ENCODE measurements at regions not wholly inside any gene's neighbourhood (a gene's known extent, or its start where the extent isn't known, plus 50 kb on each side); places are given as distances from the start of the nearest gene placed in this dataset.

DNA sequence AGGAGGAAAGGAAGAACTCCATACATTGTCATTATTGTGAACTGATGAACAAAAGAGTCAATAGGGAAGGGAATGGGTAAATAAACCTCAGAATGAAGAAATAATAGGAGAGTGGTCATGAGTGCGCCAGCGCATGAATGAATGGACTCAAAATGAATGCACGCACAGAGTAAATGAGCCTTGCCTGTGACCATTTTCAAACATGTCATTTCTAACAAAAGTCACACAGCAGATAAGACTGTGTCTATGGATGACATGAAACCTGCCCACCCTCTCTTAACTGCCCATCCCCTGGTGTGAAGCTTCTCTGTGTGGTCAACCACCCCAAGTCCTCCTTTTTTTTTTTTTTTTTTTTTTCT is 121.1 kb upstream of the TEX51 start:
- TF ChIP-seq, protein P1, sequence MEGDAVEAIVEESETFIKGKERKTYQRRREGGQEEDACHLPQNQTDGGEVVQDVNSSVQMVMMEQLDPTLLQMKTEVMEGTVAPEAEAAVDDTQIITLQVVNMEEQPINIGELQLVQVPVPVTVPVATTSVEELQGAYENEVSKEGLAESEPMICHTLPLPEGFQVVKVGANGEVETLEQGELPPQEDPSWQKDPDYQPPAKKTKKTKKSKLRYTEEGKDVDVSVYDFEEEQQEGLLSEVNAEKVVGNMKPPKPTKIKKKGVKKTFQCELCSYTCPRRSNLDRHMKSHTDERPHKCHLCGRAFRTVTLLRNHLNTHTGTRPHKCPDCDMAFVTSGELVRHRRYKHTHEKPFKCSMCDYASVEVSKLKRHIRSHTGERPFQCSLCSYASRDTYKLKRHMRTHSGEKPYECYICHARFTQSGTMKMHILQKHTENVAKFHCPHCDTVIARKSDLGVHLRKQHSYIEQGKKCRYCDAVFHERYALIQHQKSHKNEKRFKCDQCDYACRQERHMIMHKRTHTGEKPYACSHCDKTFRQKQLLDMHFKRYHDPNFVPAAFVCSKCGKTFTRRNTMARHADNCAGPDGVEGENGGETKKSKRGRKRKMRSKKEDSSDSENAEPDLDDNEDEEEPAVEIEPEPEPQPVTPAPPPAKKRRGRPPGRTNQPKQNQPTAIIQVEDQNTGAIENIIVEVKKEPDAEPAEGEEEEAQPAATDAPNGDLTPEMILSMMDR (IDR thresholded peaks at IDR 0.05; ENCODE audit: low read depth, low read length, poor library complexity, severe bottlenecking) = no peak
- TF ChIP-seq EZH2phosphoT487 (IDR thresholded peaks at IDR 0.05; ENCODE audit: borderline replicate concordance, low read length) = no peak
- Histone ChIP-seq H4K20me1 (ENCODE audit: control insufficient read depth, insufficient read depth, low read depth, low read length) (no peaks in the 10 kb centered on the region), H3K27me3 (ENCODE audit: control insufficient read depth, low read length) (peaks cover 11% of the 10 kb centered on the region), H3K36me3 (ENCODE audit: control insufficient read depth, low read length) (no peaks in the 10 kb centered on the region), H3K4me2 (ENCODE audit: low read length) (peak overlapping the region; percentile 72), H3F3A (ENCODE audit: control insufficient read depth, insufficient read depth) (no peaks in the 10 kb centered on the region), H3K9me2 (replicated peaks; ENCODE audit: control insufficient read depth, low read length) (no peaks in the 10 kb centered on the region), H3K79me2 (ENCODE audit: control insufficient read depth, low read length) (no peaks in the 10 kb centered on the region), H3K27ac (ENCODE audit: low read depth, low read length) (no peak overlapping the region), H3K4me3 (ENCODE audit: low read length) (peak overlapping the region; percentile 59; the same call in 1 of the 2 replicates), H3K9me3 (ENCODE audit: control insufficient read depth, insufficient read depth, low read length) (no peaks in the 10 kb centered on the region), H3K4me1 (ENCODE audit: control insufficient read depth, low read length) (peaks cover 7% of the 10 kb centered on the region)

DNA sequence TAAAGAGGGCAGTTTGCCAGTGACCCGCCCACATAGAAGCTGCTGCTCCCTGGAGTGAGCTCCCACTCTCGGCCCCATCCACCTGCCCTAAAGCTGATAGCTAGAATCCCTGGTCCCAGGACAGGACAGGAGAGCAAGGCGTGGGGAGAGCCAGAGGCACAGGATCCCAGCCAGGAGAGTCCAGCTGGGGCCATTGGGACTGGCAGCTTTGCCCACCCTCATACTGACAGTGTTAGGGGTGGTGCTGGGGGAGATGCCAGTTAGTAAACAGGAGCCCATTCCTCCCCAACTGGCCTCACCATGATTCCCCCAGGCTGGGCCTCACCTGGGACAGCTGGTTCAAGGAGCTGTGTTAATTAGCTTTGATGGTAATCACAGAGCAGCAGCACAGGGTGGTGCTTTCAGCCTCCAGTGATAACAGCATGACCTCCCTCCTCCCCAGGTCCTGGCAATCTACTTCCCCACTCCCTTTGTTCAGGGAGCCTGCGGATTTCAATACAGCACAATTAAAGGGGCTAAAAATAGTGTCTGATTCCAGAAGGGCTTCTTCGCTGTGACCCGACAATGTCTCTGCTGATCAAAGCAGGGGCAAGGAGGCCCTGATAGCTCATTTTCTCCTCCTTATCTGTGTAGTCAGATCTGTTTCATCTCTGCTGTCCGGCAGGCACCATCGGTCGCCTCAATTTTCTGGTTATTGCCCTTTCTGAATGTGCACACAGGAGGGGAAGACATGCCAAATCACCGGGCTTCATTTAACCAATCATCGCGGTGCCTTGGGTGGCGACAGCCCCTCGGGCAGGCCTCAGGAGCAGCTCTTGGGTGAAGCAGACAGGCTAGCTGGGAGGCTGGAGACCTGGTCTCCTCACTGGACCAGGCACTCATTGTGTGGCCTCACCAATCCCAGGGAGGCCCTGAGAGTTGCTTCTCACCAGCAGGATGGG is 119.9 kb upstream of the TEX51 start:
- Histone ChIP-seq H4K20me1 (ENCODE audit: control insufficient read depth, insufficient read depth, low read depth, low read length) (no peaks in the 10 kb centered on the region), H3F3A (ENCODE audit: control insufficient read depth, insufficient read depth) (no peaks in the 10 kb centered on the region), H3K4me1 (ENCODE audit: control insufficient read depth, low read length) (peaks cover 7% of the 10 kb centered on the region), H3K27me3 (ENCODE audit: control insufficient read depth, low read length) (peaks cover 11% of the 10 kb centered on the region), H3K79me2 (ENCODE audit: control insufficient read depth, low read length) (no peaks in the 10 kb centered on the region), H3K27ac (ENCODE audit: low read depth, low read length) (no peak overlapping the region), H3K4me2 (ENCODE audit: low read length) (no peak overlapping the region), H3K9me3 (ENCODE audit: control insufficient read depth, insufficient read depth, low read length) (no peaks in the 10 kb centered on the region), H3K4me3 (ENCODE audit: low read length) (no peak overlapping the region), H3K9me2 (replicated peaks; ENCODE audit: control insufficient read depth, low read length) (no peaks in the 10 kb centered on the region), H3K36me3 (ENCODE audit: control insufficient read depth, low read length) (no peaks in the 10 kb centered on the region)
- TF ChIP-seq, protein P1 (IDR thresholded peaks at IDR 0.05; ENCODE audit: low read depth, low read length, poor library complexity, severe bottlenecking) = no peak
- TF ChIP-seq EZH2phosphoT487 (IDR thresholded peaks at IDR 0.05; ENCODE audit: borderline replicate concordance, low read length) = no peak

DNA sequence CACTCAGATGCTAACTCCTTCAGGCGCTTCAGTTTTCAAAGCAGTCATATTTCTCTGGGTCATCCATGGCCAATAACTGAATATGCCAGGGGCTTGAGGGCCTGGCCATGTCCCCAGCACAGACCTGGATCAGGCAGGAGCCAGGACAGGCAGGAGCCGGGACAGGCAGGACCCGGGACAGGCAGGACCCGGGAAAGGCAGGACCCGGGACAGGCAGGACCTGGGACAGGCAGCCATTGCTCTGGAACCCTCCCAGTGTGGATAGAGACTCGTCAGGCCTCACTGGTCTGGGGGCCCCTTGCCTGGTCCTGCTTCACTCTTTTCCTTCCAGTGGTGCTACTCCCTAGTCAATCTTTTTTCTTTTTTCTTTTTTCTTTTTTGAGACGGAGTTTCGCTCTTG is 117.5 kb upstream of the TEX51 start:
- TF ChIP-seq EZH2phosphoT487 (IDR thresholded peaks at IDR 0.05; ENCODE audit: borderline replicate concordance, low read length) = no peak
- TF ChIP-seq, protein P1 (IDR thresholded peaks at IDR 0.05; ENCODE audit: low read depth, low read length, poor library complexity, severe bottlenecking) = no peak
- Histone ChIP-seq H3K27ac (ENCODE audit: low read depth, low read length) (no peak overlapping the region), H3K9me3 (ENCODE audit: control insufficient read depth, insufficient read depth, low read length) (no peaks in the 10 kb centered on the region), H4K20me1 (ENCODE audit: control insufficient read depth, insufficient read depth, low read depth, low read length) (no peaks in the 10 kb centered on the region), H3K36me3 (ENCODE audit: control insufficient read depth, low read length) (no peaks in the 10 kb centered on the region), H3K79me2 (ENCODE audit: control insufficient read depth, low read length) (no peaks in the 10 kb centered on the region), H3K4me2 (ENCODE audit: low read length) (no peak overlapping the region), H3F3A (ENCODE audit: control insufficient read depth, insufficient read depth) (no peaks in the 10 kb centered on the region), H3K9me2 (replicated peaks; ENCODE audit: control insufficient read depth, low read length) (no peaks in the 10 kb centered on the region), H3K4me3 (ENCODE audit: low read length) (no peak overlapping the region), H3K27me3 (ENCODE audit: control insufficient read depth, low read length) (peaks cover 8% of the 10 kb centered on the region), H3K4me1 (ENCODE audit: control insufficient read depth, low read length) (peaks cover 7% of the 10 kb centered on the region)

Measured in DOHH2 (cell line).